CD14-positive monocyte (primary cell): ENCODE measurements at regions not wholly inside any gene's neighbourhood (a gene's known extent, or its start where the extent isn't known, plus 50 kb on each side); places are given as distances from the start of the nearest gene placed in this dataset.
"Not testable (repeated sequence)": the region's sequence is repeated elsewhere in the genome, so short reads cannot be mapped to it uniquely, and the experiment has no call there.

Experiments
- DNase-seq, 3 donors: peaks; one replicate each; pipeline ENCODE4 v3.0.0-alpha.2; 2011 to 2022
- H2AFZ ChIP-seq: 2 replicates; pipeline ENCODE4 v1.6.0; 2012; ENCODE audit warnings: mild to moderate bottlenecking, low read depth, low read length, inconsistent platforms; ENCODE audit not compliant: insufficient read depth, poor library complexity, severe bottlenecking
- H3K27ac ChIP-seq, 2 donors: 1 replicate in 1 of 2; 2 replicates in 1 of 2; pipeline ENCODE4 v1.5.1; 2012 to 2013; ENCODE audit warnings: low read length in 2 of 2, control low read depth in 1 of 2, inconsistent platforms in 1 of 2, low read depth in 1 of 2, mild to moderate bottlenecking in 1 of 2
- H3K27me3 ChIP-seq, 2 donors: one replicate each; pipeline versions ENCODE4 v1.6.0 to v1.6.1; 2011 to 2013; ENCODE audit warnings: low read length in 2 of 2; ENCODE audit not compliant: control insufficient read depth in 2 of 2, insufficient read depth in 2 of 2
- H3K36me3 ChIP-seq, 2 donors: replicated peaks in 1 of 2; 1 replicate in 1 of 2; 2 replicates in 1 of 2; pipeline versions ENCODE4 v1.5.1 to v1.6.1; 2012 to 2013; ENCODE audit warnings: low read length in 2 of 2, control low read depth in 1 of 2, inconsistent platforms in 1 of 2, mild to moderate bottlenecking in 1 of 2; ENCODE audit not compliant: insufficient read depth in 2 of 2, control insufficient read depth in 1 of 2
- H3K4me1 ChIP-seq, 2 donors: 1 replicate in 1 of 2; 2 replicates in 1 of 2; pipeline versions ENCODE4 v1.5.1 to v1.6.1; 2012 to 2013; ENCODE audit warnings: low read length in 2 of 2, control low read depth in 1 of 2, inconsistent platforms in 1 of 2, mild to moderate bottlenecking in 1 of 2, moderate library complexity in 1 of 2; ENCODE audit not compliant: insufficient read depth in 2 of 2, control insufficient read depth in 1 of 2
- H3K4me2 ChIP-seq: replicated peaks from 2 replicates; pipeline ENCODE3; 2012; ENCODE audit warnings: low read length, moderate library complexity, mild to moderate bottlenecking; ENCODE audit not compliant: poor library complexity, severe bottlenecking; ENCODE audit errors: extremely low read depth
- H3K4me3 ChIP-seq, 3 experiments: fragments of 200-600 bp in 1 of 3; sonication (generic) in 1 of 3; replicated peaks in 1 of 3; 1 replicate in 2 of 3; 2 replicates in 1 of 3; pipeline ENCODE4 v1.5.1; 2011 to 2013; ENCODE audit warnings: low read length in 3 of 3, mild to moderate bottlenecking in 3 of 3, control low read depth in 2 of 3, low read depth in 2 of 3, inconsistent platforms in 1 of 3, moderate library complexity in 1 of 3
- H3K79me2 ChIP-seq: 2 replicates; pipeline ENCODE4 v1.6.0; 2012; ENCODE audit warnings: mild to moderate bottlenecking, control low read depth, inconsistent platforms, low read length, moderate library complexity; ENCODE audit not compliant: insufficient read depth
- H3K9ac ChIP-seq: 2 replicates; pipeline ENCODE4 v1.6.0; 2017; ENCODE audit warnings: low read length, mild to moderate bottlenecking; ENCODE audit not compliant: insufficient read depth, poor library complexity, severe bottlenecking
- H3K9me3 ChIP-seq, 2 donors: replicated peaks in 1 of 2; 1 replicate in 1 of 2; 2 replicates in 1 of 2; pipeline versions ENCODE4 v1.5.1 to v1.6.1; 2012 to 2013; ENCODE audit warnings: low read length in 2 of 2, control low read depth in 1 of 2; ENCODE audit not compliant: control insufficient read depth in 1 of 2, insufficient read depth in 1 of 2
- H4K20me1 ChIP-seq: 2 replicates; pipeline ENCODE4 v1.6.0; 2012; ENCODE audit warnings: mild to moderate bottlenecking, low read length, control low read depth, moderate library complexity; ENCODE audit not compliant: insufficient read depth
- H3K27ac Mint-ChIP-seq, 7 donors: one replicate each; pipeline ENCODE4 v1.8.0; 2020; ENCODE audit warnings: mild to moderate bottlenecking in 7 of 7, mixed read lengths in 7 of 7, moderate library complexity in 6 of 7, inconsistent platforms in 2 of 7
- H3K27me3 Mint-ChIP-seq, 3 donors: one replicate each; pipeline ENCODE4 v1.8.0; 2021 to 2022; ENCODE audit warnings: low read depth in 3 of 3, mild to moderate bottlenecking in 3 of 3, mixed read lengths in 3 of 3, moderate library complexity in 3 of 3, inconsistent platforms in 1 of 3
- H3K36me3 Mint-ChIP-seq, 2 donors: one replicate each; pipeline ENCODE4 v1.8.0; 2020; ENCODE audit warnings: mixed read lengths in 2 of 2, inconsistent platforms in 1 of 2, mild to moderate bottlenecking in 1 of 2
- H3K4me1 Mint-ChIP-seq: one replicate; pipeline ENCODE4 v1.8.0; 2020; ENCODE audit warnings: mild to moderate bottlenecking, mixed read lengths
- H3K4me3 Mint-ChIP-seq, 2 donors: one replicate each; pipeline ENCODE4 v1.8.0; 2020; ENCODE audit warnings: mild to moderate bottlenecking in 2 of 2, mixed read lengths in 2 of 2, moderate library complexity in 1 of 2
- H3K9me3 Mint-ChIP-seq, 7 donors: one replicate each; pipeline ENCODE4 v1.8.0; 2020 to 2022; ENCODE audit warnings: mixed read lengths in 7 of 7, mild to moderate bottlenecking in 6 of 7, moderate library complexity in 6 of 7, inconsistent platforms in 2 of 7
- WGBS: methylation state at CpG from one replicate; pipeline ENCODE4 v1.1.5; 2013; ENCODE audit warnings: missing lambda C conversion rate; ENCODE audit not compliant: insufficient coverage; 5-methylcytosine and 5-hydroxymethylcytosine counted together
- intact Hi-C, 2 donors: fragments of 100-400 bp; cut with micrococcal nuclease; formaldehyde crosslinking; loops; one replicate each; pipeline versions ENCODE4 v1.15.0 to v1.15.1; 2023
- TF ChIP-seq, protein P1 (sequence below): fragments of 200-600 bp; IDR thresholded peaks from one replicate; pipeline ENCODE4 v1.8.0; 2022; ENCODE audit warnings: antibody characterized with exemption, mild to moderate bottlenecking

DNA sequence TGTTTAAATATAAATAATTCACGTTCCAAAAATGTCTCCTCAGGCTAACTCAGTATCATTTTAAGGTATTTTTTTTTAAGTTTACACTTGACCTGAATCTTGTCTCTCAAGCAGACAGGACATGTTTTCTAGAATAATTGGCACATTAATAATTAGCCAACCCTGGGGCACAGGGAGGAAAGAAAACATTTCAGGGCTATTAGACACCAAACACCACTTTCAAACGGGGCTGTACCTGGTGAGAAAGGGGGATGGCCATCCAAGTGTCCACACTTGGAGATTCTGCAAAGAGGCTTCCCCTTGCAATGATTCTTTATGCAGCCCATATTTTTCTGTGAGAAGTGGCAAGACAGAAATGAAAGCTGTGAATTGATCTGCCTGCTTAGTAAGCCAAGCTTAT lies 560.8 kb downstream of the CD109 start:
- Histone ChIP-seq H3K27me3 (no peaks in the 10 kb centered on the region), H3K79me2 (no peaks in the 10 kb centered on the region), H3K27ac (no peak overlapping the region), H3K4me2 (no peak overlapping the region), H3K9ac (no peak overlapping the region), H3K36me3 (no peaks in the 10 kb centered on the region), H4K20me1 (no peaks in the 10 kb centered on the region), H3K9me3 (no peaks in the 10 kb centered on the region), H3K4me1 (no peaks in the 10 kb centered on the region), H3K4me3 (no peak overlapping the region), H2AFZ (no peak overlapping the region)
- Mint-ChIP-seq H3K36me3 (no peaks in the 10 kb centered on the region), H3K27me3 (no peaks in the 10 kb centered on the region), H3K9me3 (peaks cover 0 to 12% (median 6%) of the 10 kb centered on the region in 7 donors), H3K4me3 (no peak overlapping the region), H3K4me1 (no peaks in the 10 kb centered on the region), H3K27ac (no peak overlapping the region)
- TF ChIP-seq, protein P1, sequence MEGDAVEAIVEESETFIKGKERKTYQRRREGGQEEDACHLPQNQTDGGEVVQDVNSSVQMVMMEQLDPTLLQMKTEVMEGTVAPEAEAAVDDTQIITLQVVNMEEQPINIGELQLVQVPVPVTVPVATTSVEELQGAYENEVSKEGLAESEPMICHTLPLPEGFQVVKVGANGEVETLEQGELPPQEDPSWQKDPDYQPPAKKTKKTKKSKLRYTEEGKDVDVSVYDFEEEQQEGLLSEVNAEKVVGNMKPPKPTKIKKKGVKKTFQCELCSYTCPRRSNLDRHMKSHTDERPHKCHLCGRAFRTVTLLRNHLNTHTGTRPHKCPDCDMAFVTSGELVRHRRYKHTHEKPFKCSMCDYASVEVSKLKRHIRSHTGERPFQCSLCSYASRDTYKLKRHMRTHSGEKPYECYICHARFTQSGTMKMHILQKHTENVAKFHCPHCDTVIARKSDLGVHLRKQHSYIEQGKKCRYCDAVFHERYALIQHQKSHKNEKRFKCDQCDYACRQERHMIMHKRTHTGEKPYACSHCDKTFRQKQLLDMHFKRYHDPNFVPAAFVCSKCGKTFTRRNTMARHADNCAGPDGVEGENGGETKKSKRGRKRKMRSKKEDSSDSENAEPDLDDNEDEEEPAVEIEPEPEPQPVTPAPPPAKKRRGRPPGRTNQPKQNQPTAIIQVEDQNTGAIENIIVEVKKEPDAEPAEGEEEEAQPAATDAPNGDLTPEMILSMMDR = no peak
- no CpG with 5 or more reads among the region's 2 CpGs for WGBS
- no peak for DNase-seq
- intact Hi-C loops = no loop called here

DNA sequence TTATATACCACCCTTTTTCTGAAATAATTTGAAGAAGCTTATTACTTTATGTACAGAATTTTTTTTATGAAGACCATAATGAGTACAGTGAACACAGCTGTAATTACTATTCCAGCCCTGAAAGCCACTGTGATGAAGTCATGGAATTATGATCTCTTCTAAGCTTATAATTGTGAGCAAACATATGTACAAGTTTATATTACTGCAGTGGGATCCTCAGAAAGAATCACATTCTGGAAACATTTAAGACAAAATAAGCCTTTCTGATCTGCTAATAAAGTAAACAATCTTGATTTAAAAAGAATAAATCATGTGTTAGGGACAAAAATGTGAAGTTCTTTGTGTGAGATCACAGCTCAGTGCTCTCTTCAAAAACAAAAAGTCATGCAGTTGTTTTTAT lies 560.4 kb downstream of the CD109 start:
- Mint-ChIP-seq H3K27ac (no peak overlapping the region), H3K4me1 (no peaks in the 10 kb centered on the region), H3K9me3 (peaks cover 0 to 12% (median 6%) of the 10 kb centered on the region in 7 donors), H3K36me3 (no peaks in the 10 kb centered on the region), H3K27me3 (no peaks in the 10 kb centered on the region), H3K4me3 (no peak overlapping the region)
- no peaks in the 10 kb centered on the region for H3K27me3 ChIP-seq
- no peak overlapping the region for H2AFZ ChIP-seq
- no peak overlapping the region for H3K9ac ChIP-seq
- no peaks in the 10 kb centered on the region for H3K79me2 ChIP-seq
- no peaks in the 10 kb centered on the region for H3K9me3 ChIP-seq
- no peak overlapping the region for H3K4me2 ChIP-seq
- intact Hi-C loops = no loop called here
- H3K4me1 ChIP-seq = no peaks in the 10 kb centered on the region
- no peak for DNase-seq
- no peak overlapping the region for H3K27ac ChIP-seq
- no peaks in the 10 kb centered on the region for H3K36me3 ChIP-seq
- no peaks in the 10 kb centered on the region for H4K20me1 ChIP-seq
- TF ChIP-seq, protein P1 = no peak
- H3K4me3 ChIP-seq = no peak overlapping the region

DNA sequence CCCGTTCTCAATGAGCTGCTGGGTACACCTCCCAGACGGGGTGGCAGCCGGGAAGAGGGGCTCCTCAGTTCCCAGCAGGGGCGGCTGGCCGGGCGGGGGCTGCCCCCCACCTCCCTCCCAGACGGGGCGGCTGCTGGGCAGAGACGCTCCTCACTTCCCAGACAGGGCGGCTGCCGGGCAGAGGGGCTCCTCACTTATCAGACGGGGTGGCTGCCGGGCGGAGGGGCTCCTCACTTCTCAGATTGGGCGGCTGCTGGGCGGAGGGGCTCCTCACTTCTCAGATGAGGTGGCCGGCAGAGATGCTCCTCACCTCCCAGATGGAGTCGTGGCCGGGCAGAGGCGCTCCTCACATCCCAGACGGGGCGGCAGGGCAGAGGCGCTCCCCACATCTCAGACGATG lies 559.0 kb downstream of the CD109 start:
- H3K9me3 Mint-ChIP-seq = peaks cover 0 to 12% (median 6%) of the 10 kb centered on the region in 7 donors
- H3K27me3 ChIP-seq, H3K79me2 ChIP-seq, H3K9me3 ChIP-seq, H3K4me1 ChIP-seq, H3K27me3 Mint-ChIP-seq, H3K4me2 ChIP-seq, H3K36me3 Mint-ChIP-seq, H3K27ac ChIP-seq, H3K4me1 Mint-ChIP-seq, H3K36me3 ChIP-seq, H3K4me3 ChIP-seq, H3K27ac Mint-ChIP-seq, H3K4me3 Mint-ChIP-seq, H3K9ac ChIP-seq, intact Hi-C loops, DNase-seq, H2AFZ ChIP-seq, H4K20me1 ChIP-seq: not testable (repeated sequence)
- WGBS = 94% methylated on average over 15 of the region's 24 CpGs

DNA sequence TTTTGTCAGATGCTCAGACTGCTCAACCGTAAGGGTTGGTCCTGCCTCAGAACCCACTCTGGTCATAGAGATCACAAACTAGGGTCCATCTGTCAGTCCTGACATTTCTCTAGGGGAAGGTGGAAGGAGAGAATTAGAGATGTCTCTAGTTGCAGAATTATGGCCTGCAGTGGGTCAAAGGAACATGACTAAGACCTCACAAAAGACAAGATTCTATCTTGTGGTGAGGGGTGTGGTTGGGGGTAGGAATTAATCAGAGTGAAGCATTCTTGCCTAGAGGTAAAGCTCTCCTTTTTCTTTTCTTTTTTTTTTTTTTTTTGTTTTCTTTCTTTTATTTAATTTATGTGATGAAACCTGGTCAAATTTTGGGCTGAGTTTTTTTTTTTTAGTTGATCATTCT lies 558.1 kb downstream of the CD109 start:
- WGBS = no CpG with 5 or more reads among the region's 1 CpG
- H3K27ac ChIP-seq, H3K4me3 ChIP-seq, H3K36me3 ChIP-seq, intact Hi-C loops, H4K20me1 ChIP-seq, H3K9ac ChIP-seq, H3K36me3 Mint-ChIP-seq, DNase-seq, H3K27ac Mint-ChIP-seq, H3K4me3 Mint-ChIP-seq, H3K4me1 Mint-ChIP-seq, H3K9me3 ChIP-seq, H3K27me3 ChIP-seq, H3K4me2 ChIP-seq, H2AFZ ChIP-seq, H3K79me2 ChIP-seq, H3K4me1 ChIP-seq, H3K27me3 Mint-ChIP-seq: not testable (repeated sequence)
- peaks cover 0 to 12% (median 6%) of the 10 kb centered on the region in 7 donors for H3K9me3 Mint-ChIP-seq
